HEK293 (cell line): ENCODE measurements at regions not wholly inside any gene's neighbourhood (a gene's known extent, or its start where the extent isn't known, plus 50 kb on each side); places are given as distances from the start of the nearest gene placed in this dataset.

Experiments used
- CTCF ChIP-seq: fragments of 450-650 bp; formaldehyde crosslinking; IDR thresholded peaks from 2 replicates; pipeline ENCODE4 v1.5.1; 2016; ENCODE audit warnings: missing biosample characterization, missing genetic modification characterization
- ELK4 ChIP-seq: IDR thresholded peaks from 2 replicates; pipeline ENCODE4 v1.6.1; 2011; ENCODE audit warnings: mild to moderate bottlenecking, low read depth, low read length, borderline replicate concordance
- GLI2 ChIP-seq: fragments of 450-650 bp; formaldehyde crosslinking; IDR thresholded peaks from 2 replicates; pipeline ENCODE4; 2017; ENCODE audit warnings: missing biosample characterization, missing genetic modification characterization, low read depth, borderline replicate concordance
- MYNN ChIP-seq: fragments of 450-650 bp; formaldehyde crosslinking; IDR thresholded peaks from 2 replicates; pipeline ENCODE4 v1.5.1; 2016; ENCODE audit warnings: missing biosample characterization, missing genetic modification characterization, borderline replicate concordance
- ZIC2 ChIP-seq: fragments of 450-650 bp; formaldehyde crosslinking; IDR thresholded peaks from 2 replicates; pipeline ENCODE4 v1.5.1; 2016; ENCODE audit warnings: missing biosample characterization, missing genetic modification characterization
- ZNF501 ChIP-seq: fragments of 450-650 bp; formaldehyde crosslinking; IDR thresholded peaks from 2 replicates; pipeline ENCODE4 v1.5.1; 2016; ENCODE audit warnings: missing biosample characterization, missing genetic modification characterization
- ZNF639 ChIP-seq: fragments of 450-650 bp; formaldehyde crosslinking; IDR thresholded peaks from 2 replicates; pipeline ENCODE4 v1.5.1; 2016; ENCODE audit warnings: missing biosample characterization, missing genetic modification characterization
- ZNF785 ChIP-seq: fragments of 450-650 bp; formaldehyde crosslinking; IDR thresholded peaks from 2 replicates; pipeline ENCODE4 v1.5.1; 2016; ENCODE audit warnings: missing biosample characterization, missing genetic modification characterization
- ZNF791 ChIP-seq: fragments of 450-650 bp; formaldehyde crosslinking; IDR thresholded peaks from 2 replicates; pipeline ENCODE4 v1.5.1; 2016; ENCODE audit warnings: missing biosample characterization, missing genetic modification characterization
- TF ChIP-seq, protein P1 (sequence below): fragments of 450-650 bp; formaldehyde crosslinking; IDR thresholded peaks from 2 replicates; pipeline ENCODE4 v1.5.1; 2016; ENCODE audit warnings: missing biosample characterization, missing genetic modification characterization
- TF ChIP-seq, protein P2 (sequence below): fragments of 450-650 bp; formaldehyde crosslinking; conservative IDR thresholded peaks from 2 replicates; pipeline ENCODE4 v1.5.1; 2016; ENCODE audit warnings: low read depth, missing biosample characterization, missing genetic modification characterization

DNA sequence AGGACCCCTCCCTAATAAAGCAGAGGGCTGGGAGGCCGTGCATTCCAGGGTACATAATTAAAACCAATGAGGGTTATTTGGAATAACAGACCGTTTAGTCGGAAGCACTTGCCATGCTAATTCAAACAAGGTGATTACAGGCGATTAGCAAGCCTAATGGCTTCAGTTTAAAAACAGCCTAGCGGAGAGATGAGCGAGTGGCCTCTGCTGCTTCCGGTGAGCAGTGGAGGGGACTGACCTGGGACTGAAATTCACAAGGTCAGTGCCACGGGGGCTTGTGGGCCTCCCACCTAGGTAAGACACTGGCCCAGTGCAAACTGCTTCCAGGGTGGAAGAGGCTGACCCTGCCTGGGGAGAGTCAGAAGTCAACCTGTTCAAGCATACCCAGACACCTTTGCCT, 56.8 kb upstream of the ALX4 start:
- TF ChIP-seq, protein P1, sequence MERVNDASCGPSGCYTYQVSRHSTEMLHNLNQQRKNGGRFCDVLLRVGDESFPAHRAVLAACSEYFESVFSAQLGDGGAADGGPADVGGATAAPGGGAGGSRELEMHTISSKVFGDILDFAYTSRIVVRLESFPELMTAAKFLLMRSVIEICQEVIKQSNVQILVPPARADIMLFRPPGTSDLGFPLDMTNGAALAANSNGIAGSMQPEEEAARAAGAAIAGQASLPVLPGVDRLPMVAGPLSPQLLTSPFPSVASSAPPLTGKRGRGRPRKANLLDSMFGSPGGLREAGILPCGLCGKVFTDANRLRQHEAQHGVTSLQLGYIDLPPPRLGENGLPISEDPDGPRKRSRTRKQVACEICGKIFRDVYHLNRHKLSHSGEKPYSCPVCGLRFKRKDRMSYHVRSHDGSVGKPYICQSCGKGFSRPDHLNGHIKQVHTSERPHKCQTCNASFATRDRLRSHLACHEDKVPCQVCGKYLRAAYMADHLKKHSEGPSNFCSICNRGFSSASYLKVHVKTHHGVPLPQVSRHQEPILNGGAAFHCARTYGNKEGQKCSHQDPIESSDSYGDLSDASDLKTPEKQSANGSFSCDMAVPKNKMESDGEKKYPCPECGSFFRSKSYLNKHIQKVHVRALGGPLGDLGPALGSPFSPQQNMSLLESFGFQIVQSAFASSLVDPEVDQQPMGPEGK (tag by site-specific recombination) = no peak
- TF ChIP-seq ZNF785 (no peak), GLI2 (tag by site-specific recombination) (no peak), CTCF (tag by site-specific recombination) (no peak), ZNF639 (tag by site-specific recombination) (no peak), ZNF791 (tag by site-specific recombination) (no peak), ZIC2 (tag by site-specific recombination) (no peak), ELK4 (no peak), MYNN (tag by site-specific recombination) (no peak), ZNF501 (tag by site-specific recombination) (no peak)
- TF ChIP-seq, protein P2, sequence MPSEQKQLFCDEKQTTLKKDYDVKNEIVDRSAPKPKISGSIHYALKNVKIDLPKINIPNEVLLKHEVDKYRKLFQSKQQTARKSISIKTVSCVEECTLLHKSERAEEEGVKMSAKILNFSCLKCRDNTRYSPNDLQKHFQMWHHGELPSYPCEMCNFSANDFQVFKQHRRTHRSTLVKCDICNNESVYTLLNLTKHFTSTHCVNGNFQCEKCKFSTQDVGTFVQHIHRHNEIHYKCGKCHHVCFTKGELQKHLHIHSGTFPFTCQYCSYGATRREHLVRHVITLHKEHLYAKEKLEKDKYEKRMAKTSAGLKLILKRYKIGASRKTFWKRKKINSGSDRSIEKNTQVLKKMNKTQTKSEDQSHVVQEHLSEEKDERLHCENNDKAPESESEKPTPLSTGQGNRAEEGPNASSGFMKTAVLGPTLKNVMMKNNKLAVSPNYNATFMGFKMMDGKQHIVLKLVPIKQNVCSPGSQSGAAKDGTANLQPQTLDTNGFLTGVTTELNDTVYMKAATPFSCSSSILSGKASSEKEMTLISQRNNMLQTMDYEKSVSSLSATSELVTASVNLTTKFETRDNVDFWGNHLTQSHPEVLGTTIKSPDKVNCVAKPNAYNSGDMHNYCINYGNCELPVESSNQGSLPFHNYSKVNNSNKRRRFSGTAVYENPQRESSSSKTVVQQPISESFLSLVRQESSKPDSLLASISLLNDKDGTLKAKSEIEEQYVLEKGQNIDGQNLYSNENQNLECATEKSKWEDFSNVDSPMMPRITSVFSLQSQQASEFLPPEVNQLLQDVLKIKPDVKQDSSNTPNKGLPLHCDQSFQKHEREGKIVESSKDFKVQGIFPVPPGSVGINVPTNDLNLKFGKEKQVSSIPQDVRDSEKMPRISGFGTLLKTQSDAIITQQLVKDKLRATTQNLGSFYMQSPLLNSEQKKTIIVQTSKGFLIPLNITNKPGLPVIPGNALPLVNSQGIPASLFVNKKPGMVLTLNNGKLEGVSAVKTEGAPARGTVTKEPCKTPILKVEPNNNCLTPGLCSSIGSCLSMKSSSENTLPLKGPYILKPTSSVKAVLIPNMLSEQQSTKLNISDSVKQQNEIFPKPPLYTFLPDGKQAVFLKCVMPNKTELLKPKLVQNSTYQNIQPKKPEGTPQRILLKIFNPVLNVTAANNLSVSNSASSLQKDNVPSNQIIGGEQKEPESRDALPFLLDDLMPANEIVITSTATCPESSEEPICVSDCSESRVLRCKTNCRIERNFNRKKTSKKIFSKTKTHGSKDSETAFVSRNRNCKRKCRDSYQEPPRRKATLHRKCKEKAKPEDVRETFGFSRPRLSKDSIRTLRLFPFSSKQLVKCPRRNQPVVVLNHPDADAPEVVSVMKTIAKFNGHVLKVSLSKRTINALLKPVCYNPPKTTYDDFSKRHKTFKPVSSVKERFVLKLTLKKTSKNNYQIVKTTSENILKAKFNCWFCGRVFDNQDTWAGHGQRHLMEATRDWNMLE (tag by site-specific recombination) = no peak
